ENCODE measurements at regions not wholly inside any gene's neighbourhood (a gene's known extent, or its start where the extent isn't known, plus 50 kb on each side); places are given as distances from the start of the nearest gene placed in this dataset.

- TF ChIP-seq HDAC6 (IDR thresholded peaks at IDR 0.05; ENCODE audit: low read depth, low read length) (no peak), ZNF326 (CRISPR knock-in tag; IDR thresholded peaks at IDR 0.05; ENCODE audit: borderline replicate concordance) (no peak), SP2 (CRISPR knock-in tag; IDR thresholded peaks at IDR 0.05) (no peak), ZXDC (CRISPR knock-in tag; IDR thresholded peaks at IDR 0.05) (no peak), NR2F6 (IDR thresholded peaks at IDR 0.05) (no peak), NR2F6 (CRISPR knock-in tag; IDR thresholded peaks at IDR 0.05) (no peak), ZNF607 (CRISPR knock-in tag; IDR thresholded peaks at IDR 0.05; ENCODE audit: borderline replicate concordance) (no peak), PATZ1 (CRISPR knock-in tag; IDR thresholded peaks at IDR 0.05) (no peak), MAFK (conservative IDR thresholded peaks at IDR 0.05 in 1 of 2, IDR thresholded peaks at IDR 0.05 in 1 of 2; ENCODE audit: low read length in 2 of 2) (no peak)
These were observed 207.3 kb upstream of the GYPC start for GRCh38 chr2:126448611-126449010.

Data from HepG2 (cell line).